Upper lobe of left lung (tissue), 6 donors: ENCODE measurements at regions not wholly inside any gene's neighbourhood (a gene's known extent, or its start where the extent isn't known, plus 50 kb on each side); places are given as distances from the start of the nearest gene placed in this dataset.

Experiments
- ATAC-seq, 2 donors: fragments of 200-7000 bp; cut with Tn5 transposase; one replicate each; pipeline ENCODE4 v1.9.1; 2022; ENCODE audit warnings: mild to moderate bottlenecking in 2 of 2, moderate library complexity in 2 of 2; ENCODE audit not compliant: low FRiP score in 2 of 2
- DNase-seq, 2 donors: peaks; one replicate each; pipeline ENCODE4 v3.0.0-alpha.2; 2019 to 2020
- H3K27ac ChIP-seq, 4 donors: fragments of 200-600 bp; sonication (generic); one replicate each; pipeline ENCODE4 v1.5.1; 2016 to 2019
- H3K27me3 ChIP-seq, 4 donors: fragments of 200-600 bp; sonication (generic); one replicate each; pipeline ENCODE4 v1.5.1; 2017 to 2019
- H3K36me3 ChIP-seq, 4 donors: fragments of 200-600 bp; sonication (generic); one replicate each; pipeline ENCODE4 v1.5.1; 2016 to 2019
- H3K4me1 ChIP-seq, 4 donors: fragments of 200-600 bp; sonication (generic); one replicate each; pipeline ENCODE4 v1.5.1; 2018 to 2019
- H3K4me3 ChIP-seq, 4 donors: fragments of 200-600 bp; sonication (generic); one replicate each; pipeline ENCODE4 v1.5.1; 2017 to 2019; ENCODE audit warnings: mild to moderate bottlenecking in 2 of 4, moderate library complexity in 1 of 4
- H3K9me3 ChIP-seq, 4 donors: fragments of 200-600 bp; sonication (generic); one replicate each; pipeline ENCODE4 v1.5.1; 2018 to 2019
- CTCF ChIP-seq, 6 experiments: fragments of 450-650 bp in 4 of 6; fragments of 200-600 bp in 2 of 6; sonication (generic) in 2 of 6; IDR thresholded peaks; one replicate each; pipeline ENCODE4 v1.5.1; 2016 to 2019; ENCODE audit warnings: antibody characterized with exemption in 6 of 6
- EP300 ChIP-seq, 4 donors: sonication (generic); formaldehyde crosslinking; IDR thresholded peaks; one replicate each; pipeline ENCODE4 v1.5.1; 2017; ENCODE audit warnings: antibody characterized with exemption in 4 of 4, control low read depth in 2 of 4
- POLR2A ChIP-seq, 4 donors: fragments of 450-650 bp; IDR thresholded peaks; one replicate each; pipeline ENCODE4 v1.5.1; 2016 to 2017; ENCODE audit warnings: antibody characterized with exemption in 4 of 4, mild to moderate bottlenecking in 2 of 4
- POLR2AphosphoS5 ChIP-seq, 2 donors: sonication (generic); formaldehyde crosslinking; IDR thresholded peaks; one replicate each; pipeline ENCODE4 v1.5.1; 2017; ENCODE audit warnings: antibody characterized with exemption in 2 of 2
- WGBS, 2 donors: methylation state at CpG; one replicate each; pipeline ENCODE4 v1.1.5; 2017 to 2018; 5-methylcytosine and 5-hydroxymethylcytosine counted together
- donor health status: DM: no; HTN: no; CAD: no; lungs with moderate emphysema.
- donor health status: DM: no; HTN: yes; CAD: no; lungs with severe emphysema.

- H3K9me3 ChIP-seq, result no peaks in the 10 kb centered on the region
- ATAC-seq (no peak), DNase-seq (no peak)
- 65 to 73% methylated on average over 6 of the region's 6 CpGs for WGBS, 2 donors
- H3K4me1 ChIP-seq, result no peaks in the 10 kb centered on the region
- no peak for TF ChIP-seq POLR2A (IDR thresholded peaks at IDR 0.05)
- TF ChIP-seq CTCF (IDR thresholded peaks at IDR 0.05), result no peak
- TF ChIP-seq POLR2AphosphoS5 (IDR thresholded peaks at IDR 0.05), result no peak
- no peak for TF ChIP-seq EP300 (IDR thresholded peaks at IDR 0.05)
- no peaks in the 10 kb centered on the region for H3K36me3 ChIP-seq
- no peak overlapping the region for H3K27ac ChIP-seq
- no peaks in the 10 kb centered on the region for H3K27me3 ChIP-seq
- H3K4me3 ChIP-seq, result no peak overlapping the region
Observed at GRCh38 chr18:77755187-77755586, 505.5 kb downstream of the GALR1 start.

- ATAC-seq (no peak), DNase-seq (no peak)
- TF ChIP-seq CTCF (IDR thresholded peaks at IDR 0.05) (no peak), EP300 (IDR thresholded peaks at IDR 0.05) (no peak), POLR2A (IDR thresholded peaks at IDR 0.05) (no peak), POLR2AphosphoS5 (IDR thresholded peaks at IDR 0.05) (no peak)
- Histone ChIP-seq H3K27me3 (no peaks in the 10 kb centered on the region), H3K4me1 (no peaks in the 10 kb centered on the region), H3K4me3 (no peak overlapping the region), H3K36me3 (no peaks in the 10 kb centered on the region), H3K27ac (no peak overlapping the region), H3K9me3 (no peaks in the 10 kb centered on the region)
Observed at GRCh38 chr18:77761332-77761731, 511.7 kb downstream of the GALR1 start.

- DNase-seq (no peak), ATAC-seq (no peak)
- H3K36me3 ChIP-seq, result no peaks in the 10 kb centered on the region
- H3K4me3 ChIP-seq, result no peak overlapping the region
- H3K4me1 ChIP-seq, result no peaks in the 10 kb centered on the region
- H3K27ac ChIP-seq, result no peak overlapping the region
- no peaks in the 10 kb centered on the region for H3K27me3 ChIP-seq
- TF ChIP-seq EP300 (IDR thresholded peaks at IDR 0.05) (no peak), POLR2A (IDR thresholded peaks at IDR 0.05) (no peak), CTCF (IDR thresholded peaks at IDR 0.05) (no peak), POLR2AphosphoS5 (IDR thresholded peaks at IDR 0.05) (no peak)
- H3K9me3 ChIP-seq, result no peaks in the 10 kb centered on the region
- 54% methylated on average over 1 of the region's 1 CpG for WGBS, 2 donors
Observed at GRCh38 chr18:77762014-77762413, 512.4 kb downstream of the GALR1 start.

- Histone ChIP-seq H3K27me3 (no peaks in the 10 kb centered on the region), H3K27ac (no peak overlapping the region), H3K9me3 (no peaks in the 10 kb centered on the region), H3K4me3 (no peak overlapping the region), H3K36me3 (no peaks in the 10 kb centered on the region), H3K4me1 (no peaks in the 10 kb centered on the region)
- WGBS, 2 donors, result 25 to 30% methylated on average over 4 to 6 of the region's 6 CpGs
- DNase-seq, result no peak
- ATAC-seq, result no peak
- TF ChIP-seq POLR2A (IDR thresholded peaks at IDR 0.05), result no peak
Observed at GRCh38 chr18:77762642-77763041, 513.0 kb downstream of the GALR1 start.

GRCh38 chr18:77763530-77764145, 514.0 kb downstream of the GALR1 start:
- ATAC-seq, result no peak
- H3K27ac ChIP-seq, result no peak overlapping the region

More at GRCh38 chr18:77763530-77764145, 514.0 kb downstream of the GALR1 start:
- Histone ChIP-seq H3K4me3 (no peak overlapping the region), H3K36me3 (no peaks in the 10 kb centered on the region), H3K9me3 (no peaks in the 10 kb centered on the region), H3K27me3 (no peaks in the 10 kb centered on the region), H3K4me1 (no peaks in the 10 kb centered on the region)
- WGBS, 2 donors, result 59 to 67% methylated on average over 9 of the region's 9 CpGs
- TF ChIP-seq POLR2AphosphoS5 (IDR thresholded peaks at IDR 0.05) (no peak), CTCF (IDR thresholded peaks at IDR 0.05) (no peak)
- no peak for DNase-seq
